Parathyroid adenoma (tissue), 2 donors: ENCODE measurements at regions not wholly inside any gene's neighbourhood (a gene's known extent, or its start where the extent isn't known, plus 50 kb on each side); places are given as distances from the start of the nearest gene placed in this dataset.

Experiments
- H2AFZ ChIP-seq: fragments of 300-600 bp; sonication (generic); one replicate; pipeline ENCODE4 v1.7.0; 2017; ENCODE audit warnings: antibody characterized with exemption, mild to moderate bottlenecking
- H3K27ac ChIP-seq: fragments of 300-600 bp; sonication (generic); one replicate; pipeline ENCODE4 v1.7.0; 2017
- H3K27me3 ChIP-seq: fragments of 300-600 bp; sonication (generic); one replicate; pipeline ENCODE4 v1.7.0; 2017; ENCODE audit warnings: low read length; ENCODE audit not compliant: control insufficient read depth, insufficient read depth
- H3K36me3 ChIP-seq: fragments of 300-600 bp; sonication (generic); one replicate; pipeline ENCODE4 v1.7.0; 2017; ENCODE audit warnings: low read length; ENCODE audit not compliant: control insufficient read depth, insufficient read depth
- H3K4me1 ChIP-seq: fragments of 300-600 bp; sonication (generic); one replicate; pipeline ENCODE4 v1.7.0; 2017; ENCODE audit warnings: control low read depth
- H3K4me2 ChIP-seq: fragments of 300-600 bp; sonication (generic); one replicate; pipeline ENCODE4 v1.7.0; 2017; ENCODE audit warnings: low read length
- H3K4me3 ChIP-seq: fragments of 300-600 bp; sonication (generic); one replicate; pipeline ENCODE4 v1.7.0; 2017; ENCODE audit warnings: low read depth, low read length
- H3K79me2 ChIP-seq: fragments of 300-600 bp; sonication (generic); one replicate; pipeline ENCODE4 v1.7.0; 2017; ENCODE audit warnings: control low read depth
- H3K9ac ChIP-seq: fragments of 300-600 bp; sonication (generic); one replicate; pipeline ENCODE4 v1.7.0; 2017; ENCODE audit warnings: mild to moderate bottlenecking
- H3K9me3 ChIP-seq: fragments of 300-600 bp; sonication (generic); one replicate; pipeline ENCODE4 v1.7.0; 2017; ENCODE audit warnings: low read length; ENCODE audit not compliant: control insufficient read depth
- CTCF ChIP-seq: fragments of 300-600 bp; sonication (generic); IDR thresholded peaks from one replicate; pipeline ENCODE4 v1.7.0; 2017; ENCODE audit warnings: antibody characterized with exemption, mild to moderate bottlenecking
- donor health status: primary hyperparathyroidism.

GRCh38 chr5:125501396-125501795 is 755.0 kb upstream of the ZNF608 start:
- Histone ChIP-seq H3K4me2 (no peak overlapping the region), H3K36me3 (no peaks in the 10 kb centered on the region), H3K27ac (no peak overlapping the region), H2AFZ (no peak overlapping the region), H3K9ac (no peak overlapping the region), H3K27me3 (no peaks in the 10 kb centered on the region), H3K4me3 (no peak overlapping the region), H3K79me2 (no peaks in the 10 kb centered on the region), H3K4me1 (no peaks in the 10 kb centered on the region), H3K9me3 (no peaks in the 10 kb centered on the region)
- no peak for TF ChIP-seq CTCF

- Histone ChIP-seq H3K27me3 (no peaks in the 10 kb centered on the region), H3K4me1 (no peaks in the 10 kb centered on the region), H3K9ac (no peak overlapping the region), H3K79me2 (no peaks in the 10 kb centered on the region), H2AFZ (no peak overlapping the region), H3K4me2 (no peak overlapping the region), H3K9me3 (no peaks in the 10 kb centered on the region), H3K4me3 (no peak overlapping the region), H3K36me3 (no peaks in the 10 kb centered on the region), H3K27ac (no peak overlapping the region)
- no peak for TF ChIP-seq CTCF
Observed at GRCh38 chr5:125503946-125504345, 757.5 kb upstream of the ZNF608 start.

GRCh38 chr5:125505115-125505514 is 758.7 kb upstream of the ZNF608 start:
- H3K4me3 ChIP-seq = no peak overlapping the region
- H3K79me2 ChIP-seq = no peaks in the 10 kb centered on the region

GRCh38 chr5:125506124-125506523 is 759.7 kb upstream of the ZNF608 start:
- no peaks in the 10 kb centered on the region for H3K36me3 ChIP-seq
- H3K9me3 ChIP-seq = no peaks in the 10 kb centered on the region
- no peaks in the 10 kb centered on the region for H3K79me2 ChIP-seq
- no peak overlapping the region for H3K4me2 ChIP-seq
- H3K27ac ChIP-seq = no peak overlapping the region
- no peak overlapping the region for H3K4me3 ChIP-seq
- no peak overlapping the region for H3K9ac ChIP-seq
- no peak for TF ChIP-seq CTCF
- no peaks in the 10 kb centered on the region for H3K27me3 ChIP-seq
- H3K4me1 ChIP-seq = no peaks in the 10 kb centered on the region
- no peak overlapping the region for H2AFZ ChIP-seq

More at GRCh38 chr5:125505115-125505514, 758.7 kb upstream of the ZNF608 start:
- no peaks in the 10 kb centered on the region for H3K4me1 ChIP-seq
- no peak overlapping the region for H3K9ac ChIP-seq
- TF ChIP-seq CTCF = no peak
- no peak overlapping the region for H2AFZ ChIP-seq
- H3K27ac ChIP-seq = no peak overlapping the region
- H3K4me2 ChIP-seq = no peak overlapping the region
- H3K36me3 ChIP-seq = no peaks in the 10 kb centered on the region
- no peaks in the 10 kb centered on the region for H3K9me3 ChIP-seq
- no peaks in the 10 kb centered on the region for H3K27me3 ChIP-seq

- H3K9me3 ChIP-seq = no peaks in the 10 kb centered on the region
- no peak overlapping the region for H3K4me3 ChIP-seq
- H2AFZ ChIP-seq = no peak overlapping the region
- H3K9ac ChIP-seq = no peak overlapping the region
- H3K36me3 ChIP-seq = no peaks in the 10 kb centered on the region
- TF ChIP-seq CTCF = no peak
- H3K4me1 ChIP-seq = no peaks in the 10 kb centered on the region
- H3K79me2 ChIP-seq = no peaks in the 10 kb centered on the region
- no peak overlapping the region for H3K4me2 ChIP-seq
- H3K27me3 ChIP-seq = no peaks in the 10 kb centered on the region
- no peak overlapping the region for H3K27ac ChIP-seq
Observed at GRCh38 chr5:125508225-125508624, 761.8 kb upstream of the ZNF608 start.
